ENCODE measurements at regions not wholly inside any gene's neighbourhood (a gene's known extent, or its start where the extent isn't known, plus 50 kb on each side); places are given as distances from the start of the nearest gene placed in this dataset.

GRCh38 chr7:81492910-81493309 is 276.9 kb downstream of the HGF start:
- TF ChIP-seq CTCF (IDR thresholded peaks at IDR 0.05), result no peak
- no peak for TF ChIP-seq POLR2A (IDR thresholded peaks at IDR 0.05)

All from ovary (tissue), 3 donors.